GM19025 (cell line): ENCODE measurements at regions not wholly inside any gene's neighbourhood (a gene's known extent, or its start where the extent isn't known, plus 50 kb on each side); places are given as distances from the start of the nearest gene placed in this dataset.
"Not testable (repeated sequence)": the region's sequence is repeated elsewhere in the genome, so short reads cannot be mapped to it uniquely, and the experiment has no call there.

Experiments used
- ATAC-seq: cut with Tn5 transposase; IDR thresholded peaks from one replicate; pipeline ENCODE4 v1.9.1; 2021; ENCODE audit warnings: mild to moderate bottlenecking, low read depth, moderate library complexity; ENCODE audit not compliant: unreplicated experiment

GRCh38 chr1:106277786-106278185 lies 778.7 kb upstream of the PRMT6 start:
- no peak for ATAC-seq

GRCh38 chr1:106278716-106279115 lies 777.8 kb upstream of the PRMT6 start:
- ATAC-seq: no peak

- no peak for ATAC-seq
Observed at GRCh38 chr1:106289265-106289928, 767.1 kb upstream of the PRMT6 start.

- ATAC-seq: no peak
Observed at GRCh38 chr1:106290805-106291501, 765.5 kb upstream of the PRMT6 start.

- ATAC-seq: no peak
Observed at GRCh38 chr1:106292130-106292529, 764.3 kb upstream of the PRMT6 start.

- ATAC-seq: no peak
Observed at GRCh38 chr1:106296431-106296830, 760.0 kb upstream of the PRMT6 start.

- ATAC-seq: no peak
Observed at GRCh38 chr1:106304106-106304505, 752.4 kb upstream of the PRMT6 start.

GRCh38 chr1:106319612-106320011 lies 736.9 kb upstream of the PRMT6 start:
- no peak for ATAC-seq

GRCh38 chr1:106325600-106325999 lies 730.9 kb upstream of the PRMT6 start:
- ATAC-seq: no peak

- ATAC-seq: no peak
Observed at GRCh38 chr1:106344494-106344893, 712.0 kb upstream of the PRMT6 start.

- no peak for ATAC-seq
Observed at GRCh38 chr1:106360252-106360651, 696.2 kb upstream of the PRMT6 start.

- ATAC-seq: no peak
Observed at GRCh38 chr1:106366627-106367319, 689.7 kb upstream of the PRMT6 start.

GRCh38 chr1:106378261-106378660 lies 678.2 kb upstream of the PRMT6 start:
- ATAC-seq: no peak

- no peak for ATAC-seq
Observed at GRCh38 chr1:106380772-106381171, 675.7 kb upstream of the PRMT6 start.

GRCh38 chr1:106389160-106389559 lies 667.3 kb upstream of the PRMT6 start:
- ATAC-seq: not testable (repeated sequence)

GRCh38 chr1:106393046-106393445 lies 663.4 kb upstream of the PRMT6 start:
- no peak for ATAC-seq

- ATAC-seq: no peak
Observed at GRCh38 chr1:106396020-106396419, 660.5 kb upstream of the PRMT6 start.

- ATAC-seq: no peak
Observed at GRCh38 chr1:106398391-106398790, 658.1 kb upstream of the PRMT6 start.

GRCh38 chr1:106406114-106406513 lies 650.4 kb upstream of the PRMT6 start:
- ATAC-seq: no peak

GRCh38 chr1:106412321-106412720 lies 644.2 kb upstream of the PRMT6 start:
- not testable (repeated sequence) for ATAC-seq

GRCh38 chr1:106435269-106435668 lies 621.2 kb upstream of the PRMT6 start:
- no peak for ATAC-seq

- no peak for ATAC-seq
Observed at GRCh38 chr1:106439475-106439874, 617.0 kb upstream of the PRMT6 start.
